Right ventricle myocardium superior (tissue), 1 donor: ENCODE measurements at regions not wholly inside any gene's neighbourhood (a gene's known extent, or its start where the extent isn't known, plus 50 kb on each side); places are given as distances from the start of the nearest gene placed in this dataset.
A peak's percentile ranks its signal among the peaks of the same experiment; 100 is the strongest.

Experiments
- ATAC-seq: fragments of 200-7000 bp; cut with Tn5 transposase; one replicate; pipeline ENCODE4 v1.9.1; 2020; ENCODE audit warnings: mild to moderate bottlenecking; ENCODE audit not compliant: poor library complexity
- DNase-seq: peaks from one replicate; pipeline ENCODE4 v3.0.0-alpha.2; 2020
- intact Hi-C: fragments of 100-400 bp; cut with DNase I; formaldehyde crosslinking; loops from one replicate; pipeline ENCODE4 v1.11.2; 2022
- donor health status: DM: no; HTN: yes; CAD: no; lungs with severe emphysema.

DNA sequence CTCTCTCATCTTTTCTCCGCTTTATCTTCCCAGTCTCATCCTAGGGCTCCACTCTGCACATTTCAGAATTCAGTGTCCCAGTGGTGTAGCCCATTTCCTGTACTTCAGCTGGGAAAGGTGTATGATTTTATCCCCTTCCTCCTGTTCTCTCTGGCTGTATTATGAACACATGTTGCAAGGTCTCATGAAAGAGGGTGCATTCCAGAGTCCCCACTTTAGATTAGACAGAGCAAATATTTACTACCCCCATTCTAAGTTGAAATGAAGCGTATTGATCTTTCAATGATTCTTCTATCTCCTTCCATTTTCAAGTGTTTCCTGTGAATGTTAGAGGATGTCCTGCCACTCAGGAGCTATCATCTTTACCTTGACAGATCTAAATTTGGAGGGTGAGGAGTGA, 123.2 kb downstream of the WIF1 start:
- intact Hi-C loops, result no loop called here
- DNase-seq (no peak), ATAC-seq (no peak)

DNA sequence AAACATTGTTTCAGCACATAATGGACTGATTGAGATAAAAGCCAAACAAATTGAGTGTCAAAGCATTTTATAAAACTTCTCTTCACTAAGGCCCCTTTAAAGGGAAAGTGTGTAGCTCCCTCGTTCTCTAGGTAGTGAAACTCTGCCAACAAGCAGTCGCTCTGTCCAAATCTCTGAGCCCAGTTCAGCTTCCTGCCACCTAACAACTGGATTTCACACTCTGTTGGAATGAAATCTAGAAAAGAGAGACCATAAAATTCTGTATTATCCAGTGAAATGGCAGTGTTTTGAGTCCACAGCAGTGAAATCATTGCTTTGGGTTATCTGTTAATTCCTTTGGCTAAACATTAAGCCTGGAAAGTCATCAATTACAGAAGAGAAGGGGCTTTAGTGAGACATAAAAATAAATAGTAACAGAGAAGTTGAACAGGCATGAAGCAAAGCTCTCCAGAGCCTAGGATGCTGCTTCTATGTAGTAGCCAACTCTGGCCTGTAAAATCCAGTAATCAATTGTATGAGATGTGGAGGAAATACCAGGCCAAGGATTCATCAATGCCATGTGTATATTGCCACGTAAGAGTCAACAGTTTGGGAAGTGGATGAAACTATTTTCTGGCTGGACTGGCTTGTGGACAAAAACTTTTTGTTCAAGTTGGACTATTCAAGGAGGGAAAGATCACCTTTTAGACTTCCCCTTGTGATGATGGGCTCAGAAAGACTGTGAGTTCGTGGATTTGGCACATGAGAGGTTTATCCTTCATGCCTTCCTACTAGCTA, 122.5 kb downstream of the WIF1 start:
- intact Hi-C loops, result no loop called here
- DNase-seq, result no peak
- peak; percentile 60 for ATAC-seq

DNA sequence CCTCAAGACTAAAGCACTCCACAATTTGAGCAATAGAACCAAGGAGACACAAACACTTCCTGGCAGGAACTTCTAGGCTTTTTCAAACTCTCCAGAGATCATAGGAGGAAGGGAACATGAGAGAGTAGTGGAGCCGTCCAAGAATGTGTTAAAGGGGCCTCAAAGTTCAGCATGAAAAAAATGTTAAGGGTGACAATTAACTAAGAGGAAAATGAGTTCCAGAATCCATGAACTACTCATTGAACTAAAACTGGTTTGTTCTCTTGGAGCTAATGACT, 122.0 kb downstream of the WIF1 start:
- DNase-seq, result no peak
- intact Hi-C loops, result no loop called here
- ATAC-seq, result peak; percentile 36
